Stomach (tissue), 4 donors: ENCODE measurements at regions not wholly inside any gene's neighbourhood (a gene's known extent, or its start where the extent isn't known, plus 50 kb on each side); places are given as distances from the start of the nearest gene placed in this dataset.

Experiments used
- POLR2A ChIP-seq, 4 donors: fragments of 450-650 bp; IDR thresholded peaks; one replicate each; pipeline ENCODE4 v1.6.1; 2016; ENCODE audit warnings: antibody characterized with exemption in 4 of 4, control low read depth in 2 of 4, mild to moderate bottlenecking in 1 of 4, moderate library complexity in 1 of 4
- POLR2AphosphoS5 ChIP-seq, 3 donors: sonication (generic); formaldehyde crosslinking; IDR thresholded peaks; one replicate each; pipeline ENCODE4 v1.6.1; 2016; ENCODE audit warnings: antibody characterized with exemption in 3 of 3
- TF ChIP-seq, protein P1 (sequence below), 7 experiments: fragments of 450-650 bp in 4 of 7; fragments of 200-600 bp in 3 of 7; sonication (generic) in 3 of 7; IDR thresholded peaks; one replicate each; pipeline ENCODE4 v1.5.1; 2016 to 2019; ENCODE audit warnings: antibody characterized with exemption in 7 of 7, control low read depth in 2 of 7, mild to moderate bottlenecking in 1 of 7

DNA sequence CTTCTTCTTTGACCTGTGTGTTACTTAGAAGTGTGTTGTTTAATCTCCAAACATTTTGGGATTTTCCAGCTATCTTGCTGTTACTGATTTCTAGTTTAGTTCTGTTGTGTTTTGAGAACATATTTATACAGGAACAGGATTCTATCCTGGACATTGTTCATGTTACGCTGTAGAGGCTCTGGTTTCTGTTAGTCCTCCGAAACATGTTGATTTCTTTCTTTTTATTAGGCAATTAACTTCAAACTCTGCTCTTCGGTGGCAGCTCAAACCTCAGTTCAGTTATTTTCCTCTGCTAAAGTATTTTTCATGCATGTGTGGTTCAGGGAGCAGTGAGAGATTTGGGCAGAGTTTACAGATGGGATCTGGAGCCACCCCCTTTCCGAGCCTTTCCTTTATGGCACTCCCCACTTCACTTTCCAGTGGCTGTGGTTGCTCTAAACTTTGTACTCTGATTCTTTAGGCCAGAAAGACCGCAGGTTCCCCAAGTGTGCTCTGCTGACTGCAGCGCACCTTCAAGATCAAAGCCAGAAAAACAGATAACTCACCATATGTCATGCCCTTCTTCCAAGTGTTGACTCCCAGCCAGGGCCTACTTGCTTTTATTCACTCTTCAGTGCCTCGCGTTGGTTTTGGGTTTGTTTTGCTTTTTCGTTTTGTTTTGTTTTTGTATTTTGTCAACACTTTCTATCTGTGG, 77.6 kb upstream of the KSR1 start:
- TF ChIP-seq POLR2A (IDR thresholded peaks at IDR 0.05): no peak
- TF ChIP-seq, protein P1, sequence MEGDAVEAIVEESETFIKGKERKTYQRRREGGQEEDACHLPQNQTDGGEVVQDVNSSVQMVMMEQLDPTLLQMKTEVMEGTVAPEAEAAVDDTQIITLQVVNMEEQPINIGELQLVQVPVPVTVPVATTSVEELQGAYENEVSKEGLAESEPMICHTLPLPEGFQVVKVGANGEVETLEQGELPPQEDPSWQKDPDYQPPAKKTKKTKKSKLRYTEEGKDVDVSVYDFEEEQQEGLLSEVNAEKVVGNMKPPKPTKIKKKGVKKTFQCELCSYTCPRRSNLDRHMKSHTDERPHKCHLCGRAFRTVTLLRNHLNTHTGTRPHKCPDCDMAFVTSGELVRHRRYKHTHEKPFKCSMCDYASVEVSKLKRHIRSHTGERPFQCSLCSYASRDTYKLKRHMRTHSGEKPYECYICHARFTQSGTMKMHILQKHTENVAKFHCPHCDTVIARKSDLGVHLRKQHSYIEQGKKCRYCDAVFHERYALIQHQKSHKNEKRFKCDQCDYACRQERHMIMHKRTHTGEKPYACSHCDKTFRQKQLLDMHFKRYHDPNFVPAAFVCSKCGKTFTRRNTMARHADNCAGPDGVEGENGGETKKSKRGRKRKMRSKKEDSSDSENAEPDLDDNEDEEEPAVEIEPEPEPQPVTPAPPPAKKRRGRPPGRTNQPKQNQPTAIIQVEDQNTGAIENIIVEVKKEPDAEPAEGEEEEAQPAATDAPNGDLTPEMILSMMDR (IDR thresholded peaks at IDR 0.05): no peak
- TF ChIP-seq POLR2AphosphoS5 (IDR thresholded peaks at IDR 0.05): no peak
